ENCODE measurements at regions not wholly inside any gene's neighbourhood (a gene's known extent, or its start where the extent isn't known, plus 50 kb on each side); places are given as distances from the start of the nearest gene placed in this dataset.
"Not testable (repeated sequence)": the region's sequence is repeated elsewhere in the genome, so short reads cannot be mapped to it uniquely, and the experiment has no call there.

GRCh38 chr18:1480309-1480708 is 575.6 kb downstream of the ADCYAP1 start:
- DNase-seq (ENCODE audit: low read depth) = no peak

- no peak for DNase-seq (ENCODE audit: low read depth)
These were observed 576.9 kb downstream of the ADCYAP1 start for GRCh38 chr18:1481577-1481976.

DNA sequence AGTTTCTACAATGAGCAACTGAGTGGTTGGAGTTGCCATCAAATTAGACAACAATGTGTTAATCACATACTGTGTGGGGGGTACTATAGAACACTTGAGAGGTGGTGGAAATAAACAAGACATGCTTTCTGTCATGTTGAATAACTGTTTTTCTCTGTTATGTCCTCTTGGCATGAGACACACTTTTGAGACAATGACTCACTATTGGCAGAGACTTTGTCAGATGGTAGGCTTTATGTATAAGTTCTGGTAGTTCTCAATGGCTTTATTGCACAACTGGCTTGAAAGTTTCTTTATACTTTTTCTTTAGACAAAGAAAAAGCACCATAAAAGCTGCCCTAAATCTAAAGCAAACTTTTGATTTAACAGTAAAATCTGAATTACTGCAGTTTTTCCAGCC is 578.7 kb downstream of the ADCYAP1 start:
- no peak for DNase-seq (ENCODE audit: low read depth)

- DNase-seq (ENCODE audit: low read depth) = no peak
These were observed 582.8 kb downstream of the ADCYAP1 start for GRCh38 chr18:1487457-1487856.

DNA sequence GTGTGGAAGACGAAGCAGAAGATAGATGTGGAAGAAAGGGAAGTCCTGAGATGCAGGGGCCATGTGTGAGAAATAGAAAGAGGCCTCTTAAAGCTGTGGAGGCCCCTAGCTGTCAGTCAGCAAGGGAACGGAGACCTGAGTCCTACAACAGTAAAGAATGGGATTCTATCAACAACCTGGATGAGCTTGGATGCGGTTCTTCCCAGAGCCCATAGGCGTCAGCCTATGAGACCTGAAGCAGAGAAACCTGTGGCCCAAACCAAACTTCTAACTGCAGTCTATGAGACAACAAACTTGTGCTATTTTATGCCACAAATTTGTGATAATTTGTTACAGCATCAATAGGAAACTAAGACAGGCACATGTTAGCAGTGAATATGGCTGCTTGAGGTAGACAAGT is 583.7 kb downstream of the ADCYAP1 start:
- DNase-seq (ENCODE audit: low read depth) = no peak

- DNase-seq (ENCODE audit: low read depth) = no peak
These were observed 584.3 kb downstream of the ADCYAP1 start for GRCh38 chr18:1488957-1489356.

- no peak for DNase-seq (ENCODE audit: low read depth)
These were observed 590.7 kb downstream of the ADCYAP1 start for GRCh38 chr18:1495387-1495786.

GRCh38 chr18:1496096-1496495 is 591.4 kb downstream of the ADCYAP1 start:
- no peak for DNase-seq (ENCODE audit: low read depth)

- no peak for DNase-seq (ENCODE audit: low read depth)
These were observed 593.5 kb downstream of the ADCYAP1 start for GRCh38 chr18:1498216-1498615.

- no peak for DNase-seq (ENCODE audit: low read depth)
These were observed 594.6 kb downstream of the ADCYAP1 start for GRCh38 chr18:1499265-1499664.

GRCh38 chr18:1503847-1504246 is 599.2 kb downstream of the ADCYAP1 start:
- no peak for DNase-seq (ENCODE audit: low read depth)

GRCh38 chr18:1505856-1506255 is 601.2 kb downstream of the ADCYAP1 start:
- no peak for DNase-seq (ENCODE audit: low read depth)

- no peak for DNase-seq (ENCODE audit: low read depth)
These were observed 606.0 kb downstream of the ADCYAP1 start for GRCh38 chr18:1510542-1511179.

- no peak for DNase-seq (ENCODE audit: low read depth)
These were observed 607.1 kb downstream of the ADCYAP1 start for GRCh38 chr18:1511619-1512311.

DNA sequence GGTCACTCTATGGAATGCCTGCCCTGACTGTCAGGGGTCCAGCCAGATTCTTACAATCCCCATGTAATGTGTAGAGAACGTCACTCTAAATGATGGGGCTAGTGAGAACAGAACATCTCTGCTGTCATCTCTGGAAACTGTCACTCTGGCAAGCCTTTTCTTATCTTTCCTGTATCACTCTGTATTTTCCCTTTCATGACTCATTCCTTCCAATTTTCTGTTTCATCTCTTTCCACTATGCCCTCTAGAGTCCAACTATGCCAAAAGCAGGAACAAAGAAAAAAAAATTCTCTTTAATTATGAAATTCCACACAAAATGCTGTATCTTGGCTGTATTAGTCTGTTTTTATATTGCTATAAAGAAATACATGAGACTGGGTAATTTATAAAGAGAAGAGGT is 608.8 kb downstream of the ADCYAP1 start:
- no peak for DNase-seq (ENCODE audit: low read depth)

DNA sequence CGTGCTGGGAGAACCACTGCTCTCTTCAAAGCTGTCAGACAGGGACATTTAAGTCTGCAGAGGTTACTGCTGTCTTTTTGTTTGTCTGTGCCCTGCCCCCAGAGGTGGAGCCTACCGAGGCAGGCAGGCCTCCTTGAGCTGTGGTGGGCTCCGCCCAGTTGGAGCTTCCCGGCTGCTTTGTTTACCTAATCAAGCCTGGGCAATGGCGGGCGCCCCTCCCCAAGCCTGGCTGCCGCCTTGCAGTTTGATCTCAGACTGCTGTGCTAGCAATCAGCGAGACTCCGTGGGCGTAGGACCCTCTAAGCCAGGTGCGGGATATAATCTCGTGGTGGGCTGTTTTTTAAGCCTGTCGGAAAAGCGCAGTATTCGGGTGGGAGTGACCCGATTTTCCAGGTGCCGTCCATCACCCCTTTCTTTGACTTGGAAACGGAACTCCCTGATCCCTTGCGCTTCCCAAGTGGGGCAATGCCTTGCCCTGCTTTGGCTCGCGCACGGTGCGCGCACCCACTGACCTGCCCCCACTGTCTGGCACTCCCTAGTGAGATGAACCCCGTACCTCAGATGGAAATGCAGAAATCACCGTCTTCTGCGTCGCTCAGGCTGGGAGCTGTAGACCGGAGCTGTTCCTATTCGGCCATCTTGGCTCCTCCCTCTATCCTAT is 617.0 kb downstream of the ADCYAP1 start:
- not testable (repeated sequence) for DNase-seq (ENCODE audit: low read depth)

DNA sequence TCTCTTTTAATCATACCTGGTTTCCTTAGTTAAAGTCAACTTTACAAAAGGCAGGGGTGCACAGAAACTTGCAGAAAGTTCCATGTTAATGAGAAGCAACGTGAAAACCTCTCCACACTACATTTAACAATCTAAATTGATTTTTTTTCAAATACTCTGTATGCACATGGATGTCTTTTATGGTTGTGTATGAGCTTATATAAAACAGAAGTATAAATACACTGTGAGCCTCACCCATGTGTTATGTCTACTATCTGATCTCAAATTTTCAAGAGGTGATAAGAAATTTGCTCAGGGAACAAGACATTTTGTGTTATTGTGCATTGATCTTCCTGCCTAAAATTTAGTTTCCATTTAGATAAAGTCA is 617.6 kb downstream of the ADCYAP1 start:
- no peak for DNase-seq (ENCODE audit: low read depth)

DNA sequence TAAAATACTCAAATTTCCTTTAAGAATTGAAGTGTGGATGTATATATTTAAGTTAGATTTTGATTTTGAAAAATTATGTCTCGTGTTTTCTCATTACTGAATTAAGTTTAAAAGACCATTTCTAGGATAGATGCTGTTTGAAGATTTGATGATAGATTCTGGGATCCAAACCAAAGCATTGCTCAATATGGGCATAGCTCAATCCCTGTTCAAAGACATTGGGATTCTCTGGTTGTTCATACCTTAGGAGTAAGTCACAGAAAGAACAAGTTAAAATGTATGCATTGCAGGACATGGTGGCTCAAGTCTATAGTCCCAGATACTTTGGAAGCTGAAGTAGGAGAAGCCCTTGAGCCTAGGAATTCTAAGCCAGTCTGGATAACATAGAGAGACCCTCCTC is 622.3 kb downstream of the ADCYAP1 start:
- DNase-seq (ENCODE audit: low read depth) = no peak

- no peak for DNase-seq (ENCODE audit: low read depth)
These were observed 623.1 kb downstream of the ADCYAP1 start for GRCh38 chr18:1527805-1528204.

DNA sequence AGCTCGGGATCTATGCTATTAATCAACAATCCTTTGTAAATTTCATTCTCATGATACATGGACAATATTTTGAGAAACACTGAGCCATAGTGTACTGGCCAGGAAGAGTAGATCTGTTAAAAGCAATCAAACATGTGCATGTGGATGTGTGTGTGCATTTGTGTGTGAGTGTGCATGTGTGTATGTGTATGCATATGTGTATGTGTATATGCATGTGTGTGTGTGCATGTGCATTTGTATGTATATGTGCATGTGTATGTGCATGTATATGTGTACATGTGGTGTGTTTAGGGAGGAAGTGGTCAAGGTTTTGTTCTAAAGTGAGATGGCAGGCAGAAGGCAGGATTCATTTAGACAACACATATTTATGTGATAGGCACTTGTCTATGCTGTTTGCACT is 623.8 kb downstream of the ADCYAP1 start:
- no peak for DNase-seq (ENCODE audit: low read depth)

DNA sequence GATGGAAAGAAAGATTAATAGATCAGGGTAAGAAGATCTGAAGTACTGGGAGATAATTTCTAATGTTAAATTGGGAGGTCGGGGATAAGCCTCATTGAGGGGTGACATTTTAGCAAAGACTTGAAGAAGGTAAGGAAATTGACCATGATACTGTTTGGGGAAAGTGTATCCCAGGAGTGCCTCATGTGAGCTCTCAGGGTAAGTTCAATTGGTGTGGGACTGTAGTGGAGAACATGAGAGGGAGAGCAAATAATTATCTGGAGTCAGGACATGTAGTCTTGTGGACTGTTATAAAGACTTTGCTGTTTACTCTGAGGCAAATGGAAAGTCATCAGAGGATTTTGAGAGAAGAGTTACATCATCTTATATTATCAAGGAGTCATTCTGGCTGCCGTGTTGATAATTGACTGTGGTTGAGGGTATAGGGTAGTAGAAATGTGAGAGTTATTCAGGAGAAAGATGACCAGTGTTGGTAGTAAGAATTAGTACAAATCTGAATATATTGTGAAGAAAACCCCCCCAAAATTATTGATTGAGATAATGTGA is 624.4 kb downstream of the ADCYAP1 start:
- no peak for DNase-seq (ENCODE audit: low read depth)

DNA sequence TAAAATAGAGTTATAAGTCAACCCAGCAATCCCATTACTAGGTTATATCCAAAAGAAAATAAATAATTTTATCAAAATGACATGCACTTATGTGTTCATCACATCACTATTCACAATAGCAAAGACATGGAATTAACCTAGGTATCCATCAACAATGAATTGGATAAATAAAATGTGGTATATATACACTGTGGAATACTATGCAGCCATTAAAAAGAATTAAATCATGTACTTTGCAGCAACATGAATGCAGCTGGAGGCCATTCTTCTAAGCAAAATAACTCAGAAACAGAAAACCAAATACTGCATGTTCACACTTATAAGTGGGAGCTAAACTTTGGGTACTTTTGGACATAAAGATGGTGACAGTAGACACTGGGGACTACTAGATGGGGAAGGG is 626.0 kb downstream of the ADCYAP1 start:
- DNase-seq (ENCODE audit: low read depth) = no peak

- DNase-seq (ENCODE audit: low read depth) = no peak
These were observed 634.6 kb downstream of the ADCYAP1 start for GRCh38 chr18:1539276-1539675.
